ENCODE measurements at regions not wholly inside any gene's neighbourhood (a gene's known extent, or its start where the extent isn't known, plus 50 kb on each side); places are given as distances from the start of the nearest gene placed in this dataset.

DNA sequence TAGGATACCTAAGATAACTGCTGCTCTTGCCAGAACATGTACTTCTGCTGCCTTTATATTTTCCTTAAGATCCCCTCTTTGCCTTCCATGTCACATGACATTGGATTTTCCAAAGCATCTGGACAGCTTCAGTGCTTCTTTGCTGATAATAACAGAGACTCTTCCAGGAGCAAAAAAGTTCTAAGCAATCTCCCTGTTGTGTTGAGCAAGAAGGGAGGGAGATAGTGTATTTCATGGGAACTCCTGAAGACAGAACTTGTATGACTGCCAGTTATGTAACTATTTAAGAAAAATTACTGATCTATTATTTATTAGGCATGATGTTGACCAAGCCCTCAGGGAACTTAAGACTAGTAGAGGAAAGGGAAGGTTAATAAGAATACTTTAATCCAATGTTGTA lies 454.7 kb downstream of the SPATA31D1 start:
- CTCF ChIA-PET = no interaction called here
- no peak overlapping the region for H3K4me2 ChIP-seq (ENCODE audit: low read length)
- H3K4me1 ChIP-seq (ENCODE audit: control insufficient read depth in 1 of 2, insufficient read depth in 2 of 2, low read length in 2 of 2) = no peaks in the 10 kb centered on the region
- ATAC-seq (no peak), DNase-seq (ENCODE audit: low read depth, low spot score) (no peak)
- BruUV-seq (replicated peaks) = no TSS peak
- no peak overlapping the region for H3K4me3 ChIP-seq (replicated peaks in 1 of 2; ENCODE audit: low read depth in 1 of 2, low read length in 2 of 2)
- RAD21 ChIA-PET (ENCODE audit: low non-redundant PET in 1 of 2, low total read pairs in 2 of 2, uncharacterized antibody in 2 of 2, unreplicated experiment in 2 of 2) = no interaction called here
- POLR2A ChIA-PET = no interaction called here
- no peak overlapping the region for H3K27ac ChIP-seq (ENCODE audit: low read depth, low read length)
- intact Hi-C loops (cut with micrococcal nuclease) = no loop called here
- no peaks in the 10 kb centered on the region for H4K20me1 ChIP-seq (ENCODE audit: insufficient read depth)
- no peak overlapping the region for H2AFZ ChIP-seq (ENCODE audit: low read depth, low read length, poor library complexity, severe bottlenecking)
- H3K9ac ChIP-seq (ENCODE audit: low read length) = no peak overlapping the region
- H3K27me3 ChIP-seq (ENCODE audit: insufficient read depth, low read length) = no peaks in the 10 kb centered on the region
- no peaks in the 10 kb centered on the region for H3K79me2 ChIP-seq (ENCODE audit: insufficient read depth, low read length)
- H3K9me3 ChIP-seq (ENCODE audit: control insufficient read depth in 1 of 2, insufficient read depth in 1 of 2, low read depth in 1 of 2, low read length in 2 of 2) = peaks cover 0 to 17% of the 10 kb centered on the region in 2 experiments; a peak in 1 of 4 replicates
- H3K36me3 ChIP-seq (ENCODE audit: control insufficient read depth in 1 of 2, insufficient read depth in 2 of 2, low read length in 2 of 2) = no peaks in the 10 kb centered on the region
- H3K9me2 ChIP-seq (ENCODE audit: insufficient read depth) = no peaks in the 10 kb centered on the region
- TF ChIP-seq TCF7L2 (IDR thresholded peaks at IDR 0.05; ENCODE audit: borderline replicate concordance, extremely low read depth, insufficient read depth, insufficient read length) = no peak
- TF ChIP-seq, protein P1, sequence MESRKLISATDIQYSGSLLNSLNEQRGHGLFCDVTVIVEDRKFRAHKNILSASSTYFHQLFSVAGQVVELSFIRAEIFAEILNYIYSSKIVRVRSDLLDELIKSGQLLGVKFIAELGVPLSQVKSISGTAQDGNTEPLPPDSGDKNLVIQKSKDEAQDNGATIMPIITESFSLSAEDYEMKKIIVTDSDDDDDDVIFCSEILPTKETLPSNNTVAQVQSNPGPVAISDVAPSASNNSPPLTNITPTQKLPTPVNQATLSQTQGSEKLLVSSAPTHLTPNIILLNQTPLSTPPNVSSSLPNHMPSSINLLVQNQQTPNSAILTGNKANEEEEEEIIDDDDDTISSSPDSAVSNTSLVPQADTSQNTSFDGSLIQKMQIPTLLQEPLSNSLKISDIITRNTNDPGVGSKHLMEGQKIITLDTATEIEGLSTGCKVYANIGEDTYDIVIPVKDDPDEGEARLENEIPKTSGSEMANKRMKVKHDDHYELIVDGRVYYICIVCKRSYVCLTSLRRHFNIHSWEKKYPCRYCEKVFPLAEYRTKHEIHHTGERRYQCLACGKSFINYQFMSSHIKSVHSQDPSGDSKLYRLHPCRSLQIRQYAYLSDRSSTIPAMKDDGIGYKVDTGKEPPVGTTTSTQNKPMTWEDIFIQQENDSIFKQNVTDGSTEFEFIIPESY (IDR thresholded peaks at IDR 0.05; ENCODE audit: extremely low read depth, insufficient replicate concordance, low read length) = no peak
- no peak for TF ChIP-seq SIN3A (IDR thresholded peaks at IDR 0.05; ENCODE audit: low read depth)
- TF ChIP-seq CEBPB (IDR thresholded peaks at IDR 0.05; ENCODE audit: low read depth) = no peak
- TF ChIP-seq, protein P2, sequence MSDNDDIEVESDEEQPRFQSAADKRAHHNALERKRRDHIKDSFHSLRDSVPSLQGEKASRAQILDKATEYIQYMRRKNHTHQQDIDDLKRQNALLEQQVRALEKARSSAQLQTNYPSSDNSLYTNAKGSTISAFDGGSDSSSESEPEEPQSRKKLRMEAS (IDR thresholded peaks at IDR 0.05) = no peak
- no peak for TF ChIP-seq SRF (IDR thresholded peaks at IDR 0.05; ENCODE audit: low read depth)
- TF ChIP-seq, protein P3, sequence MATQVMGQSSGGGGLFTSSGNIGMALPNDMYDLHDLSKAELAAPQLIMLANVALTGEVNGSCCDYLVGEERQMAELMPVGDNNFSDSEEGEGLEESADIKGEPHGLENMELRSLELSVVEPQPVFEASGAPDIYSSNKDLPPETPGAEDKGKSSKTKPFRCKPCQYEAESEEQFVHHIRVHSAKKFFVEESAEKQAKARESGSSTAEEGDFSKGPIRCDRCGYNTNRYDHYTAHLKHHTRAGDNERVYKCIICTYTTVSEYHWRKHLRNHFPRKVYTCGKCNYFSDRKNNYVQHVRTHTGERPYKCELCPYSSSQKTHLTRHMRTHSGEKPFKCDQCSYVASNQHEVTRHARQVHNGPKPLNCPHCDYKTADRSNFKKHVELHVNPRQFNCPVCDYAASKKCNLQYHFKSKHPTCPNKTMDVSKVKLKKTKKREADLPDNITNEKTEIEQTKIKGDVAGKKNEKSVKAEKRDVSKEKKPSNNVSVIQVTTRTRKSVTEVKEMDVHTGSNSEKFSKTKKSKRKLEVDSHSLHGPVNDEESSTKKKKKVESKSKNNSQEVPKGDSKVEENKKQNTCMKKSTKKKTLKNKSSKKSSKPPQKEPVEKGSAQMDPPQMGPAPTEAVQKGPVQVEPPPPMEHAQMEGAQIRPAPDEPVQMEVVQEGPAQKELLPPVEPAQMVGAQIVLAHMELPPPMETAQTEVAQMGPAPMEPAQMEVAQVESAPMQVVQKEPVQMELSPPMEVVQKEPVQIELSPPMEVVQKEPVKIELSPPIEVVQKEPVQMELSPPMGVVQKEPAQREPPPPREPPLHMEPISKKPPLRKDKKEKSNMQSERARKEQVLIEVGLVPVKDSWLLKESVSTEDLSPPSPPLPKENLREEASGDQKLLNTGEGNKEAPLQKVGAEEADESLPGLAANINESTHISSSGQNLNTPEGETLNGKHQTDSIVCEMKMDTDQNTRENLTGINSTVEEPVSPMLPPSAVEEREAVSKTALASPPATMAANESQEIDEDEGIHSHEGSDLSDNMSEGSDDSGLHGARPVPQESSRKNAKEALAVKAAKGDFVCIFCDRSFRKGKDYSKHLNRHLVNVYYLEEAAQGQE (IDR thresholded peaks at IDR 0.05; ENCODE audit: low read depth) = no peak
- TF ChIP-seq POLR2A (IDR thresholded peaks at IDR 0.05; ENCODE audit: borderline replicate concordance, extremely low read depth, insufficient read depth, insufficient read length) = no peak
- no peak for TF ChIP-seq RAD21 (IDR thresholded peaks at IDR 0.05; ENCODE audit: low read depth)
- TF ChIP-seq POLR2AphosphoS5 (IDR thresholded peaks at IDR 0.05; ENCODE audit: low read depth, low read length) = no peak
- no peak for TF ChIP-seq ZFX (IDR thresholded peaks at IDR 0.05)
- TF ChIP-seq EGR1 (IDR thresholded peaks at IDR 0.05; ENCODE audit: low read depth) = no peak
- no peak for TF ChIP-seq ZNF274 (IDR thresholded peaks at IDR 0.05; ENCODE audit: low read depth, low read length)
- TF ChIP-seq, protein P4, sequence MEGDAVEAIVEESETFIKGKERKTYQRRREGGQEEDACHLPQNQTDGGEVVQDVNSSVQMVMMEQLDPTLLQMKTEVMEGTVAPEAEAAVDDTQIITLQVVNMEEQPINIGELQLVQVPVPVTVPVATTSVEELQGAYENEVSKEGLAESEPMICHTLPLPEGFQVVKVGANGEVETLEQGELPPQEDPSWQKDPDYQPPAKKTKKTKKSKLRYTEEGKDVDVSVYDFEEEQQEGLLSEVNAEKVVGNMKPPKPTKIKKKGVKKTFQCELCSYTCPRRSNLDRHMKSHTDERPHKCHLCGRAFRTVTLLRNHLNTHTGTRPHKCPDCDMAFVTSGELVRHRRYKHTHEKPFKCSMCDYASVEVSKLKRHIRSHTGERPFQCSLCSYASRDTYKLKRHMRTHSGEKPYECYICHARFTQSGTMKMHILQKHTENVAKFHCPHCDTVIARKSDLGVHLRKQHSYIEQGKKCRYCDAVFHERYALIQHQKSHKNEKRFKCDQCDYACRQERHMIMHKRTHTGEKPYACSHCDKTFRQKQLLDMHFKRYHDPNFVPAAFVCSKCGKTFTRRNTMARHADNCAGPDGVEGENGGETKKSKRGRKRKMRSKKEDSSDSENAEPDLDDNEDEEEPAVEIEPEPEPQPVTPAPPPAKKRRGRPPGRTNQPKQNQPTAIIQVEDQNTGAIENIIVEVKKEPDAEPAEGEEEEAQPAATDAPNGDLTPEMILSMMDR (IDR thresholded peaks at IDR 0.05 in 2 of 3, conservative IDR thresholded peaks at IDR 0.05 in 1 of 3; ENCODE audit: borderline replicate concordance in 1 of 3, insufficient read depth in 1 of 3, low read depth in 2 of 3, low read length in 2 of 3) = no peak
- TF ChIP-seq, protein P5, sequence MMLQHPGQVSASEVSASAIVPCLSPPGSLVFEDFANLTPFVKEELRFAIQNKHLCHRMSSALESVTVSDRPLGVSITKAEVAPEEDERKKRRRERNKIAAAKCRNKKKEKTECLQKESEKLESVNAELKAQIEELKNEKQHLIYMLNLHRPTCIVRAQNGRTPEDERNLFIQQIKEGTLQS (IDR thresholded peaks at IDR 0.05) = no peak
- no peak for TF ChIP-seq FOSL1 (IDR thresholded peaks at IDR 0.05; ENCODE audit: low read depth)
